SHP77 treated with DMSO at 0.1 percent for 48 hours (cell line): ENCODE measurements at regions not wholly inside any gene's neighbourhood (a gene's known extent, or its start where the extent isn't known, plus 50 kb on each side); places are given as distances from the start of the nearest gene placed in this dataset.
"Not testable (repeated sequence)": the region's sequence is repeated elsewhere in the genome, so short reads cannot be mapped to it uniquely, and the experiment has no call there.

Source experiments
- DNase-seq: peaks from one replicate; lab custom pipeline; 2025; lab: John Stamatoyannopoulos, UW

DNA sequence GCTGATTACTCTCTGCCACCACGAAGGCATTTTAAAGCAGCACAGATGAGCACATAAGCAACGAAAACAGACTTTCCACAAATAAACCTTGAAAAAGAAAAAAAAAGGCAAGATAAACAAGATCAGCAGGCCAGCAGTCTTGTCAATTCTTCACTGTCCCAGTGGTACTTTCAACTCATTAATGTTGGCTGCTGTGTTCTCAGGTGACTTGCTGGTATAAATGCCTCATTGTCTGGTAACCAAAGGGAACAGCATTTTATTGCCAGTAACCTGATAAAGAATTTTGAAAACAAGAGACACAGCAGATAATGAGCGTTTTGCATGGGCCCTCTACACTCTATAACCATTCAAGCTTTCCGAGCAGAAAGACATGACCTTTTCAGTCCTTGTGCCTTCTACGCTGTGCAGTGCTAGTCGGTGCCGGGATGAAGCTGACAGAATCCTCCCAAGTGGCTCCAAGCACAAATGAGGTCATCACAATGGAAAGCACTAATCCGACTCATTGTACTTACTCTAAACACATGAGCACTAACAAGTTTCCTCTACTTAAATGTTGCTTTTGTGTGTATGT, 242.9 kb upstream of the FRG1 start:
- not testable (repeated sequence) for DNase-seq

DNA sequence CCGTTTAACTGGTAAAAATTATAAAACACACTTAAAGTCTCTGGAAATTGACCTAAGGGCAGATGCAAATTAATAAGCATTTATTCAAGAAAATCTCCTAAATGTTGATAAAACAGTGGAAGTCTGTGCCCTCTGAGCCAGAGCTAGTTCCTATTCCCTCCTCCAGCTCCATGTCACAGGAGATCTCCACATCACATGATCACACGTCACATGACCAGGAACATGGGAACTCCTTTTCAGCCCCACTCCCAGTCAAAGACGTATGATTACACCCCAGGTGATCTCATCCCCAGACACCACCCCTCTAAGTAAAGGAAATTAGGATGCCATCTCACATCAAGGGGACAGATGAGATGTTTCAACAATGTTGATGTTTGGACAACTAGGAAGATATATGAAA, 237.7 kb upstream of the FRG1 start:
- DNase-seq = not testable (repeated sequence)

DNA sequence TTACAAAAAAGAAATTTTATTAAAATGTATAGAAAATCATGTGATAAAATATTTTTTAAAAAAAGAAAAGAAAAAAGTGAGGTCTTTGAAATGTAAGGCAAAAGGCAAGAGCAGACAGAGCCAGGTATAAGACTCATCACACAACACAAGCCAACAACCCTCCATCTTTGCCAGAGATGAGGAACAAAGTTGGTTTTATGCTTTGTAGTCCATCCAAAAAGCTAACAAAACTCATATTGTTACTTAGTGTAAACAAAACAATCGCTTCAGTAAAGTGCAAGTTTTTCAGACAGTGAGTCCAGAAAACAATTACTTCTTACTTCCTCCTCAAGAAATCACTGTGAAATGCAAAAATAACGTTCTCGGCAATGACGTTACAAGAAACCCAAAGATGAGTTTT, 233.9 kb upstream of the FRG1 start:
- not testable (repeated sequence) for DNase-seq

DNA sequence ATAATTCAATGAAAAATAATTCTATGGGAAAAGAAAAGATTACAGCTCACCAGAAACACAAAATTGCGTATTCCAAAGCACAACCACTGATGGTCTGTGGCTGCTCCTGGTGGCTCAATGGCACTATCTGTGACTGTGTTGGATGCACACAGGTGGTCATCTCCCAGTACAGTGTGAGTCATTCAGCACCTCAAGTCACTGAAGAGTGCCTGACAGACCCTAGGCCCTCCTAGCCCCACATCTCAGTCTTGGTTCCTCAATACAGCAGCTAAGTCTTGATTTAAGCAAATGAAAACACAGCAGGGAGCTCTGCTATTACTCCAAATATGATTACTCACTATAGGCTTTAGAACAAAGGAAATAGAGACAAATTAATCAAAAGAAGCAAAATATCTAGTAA, 233.4 kb upstream of the FRG1 start:
- not testable (repeated sequence) for DNase-seq

DNA sequence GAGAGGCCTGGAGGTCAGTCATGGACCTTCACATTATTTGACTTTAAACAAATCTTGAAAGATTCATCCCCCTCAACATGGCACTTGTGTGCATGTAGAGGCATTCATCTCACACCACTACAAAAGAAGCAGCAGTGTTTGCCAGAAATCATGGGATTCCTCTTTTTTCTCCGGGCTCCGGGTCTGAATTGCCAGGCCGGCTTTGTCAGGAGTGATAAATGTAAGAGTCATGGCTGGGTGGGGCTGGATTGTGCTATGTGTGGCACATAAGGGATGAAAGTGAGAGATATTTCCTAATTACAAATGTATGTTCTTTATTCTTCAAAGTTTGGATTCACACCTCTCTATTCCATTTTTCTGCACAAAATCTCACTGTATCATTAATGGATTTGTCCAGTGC, 228.7 kb upstream of the FRG1 start:
- not testable (repeated sequence) for DNase-seq

DNA sequence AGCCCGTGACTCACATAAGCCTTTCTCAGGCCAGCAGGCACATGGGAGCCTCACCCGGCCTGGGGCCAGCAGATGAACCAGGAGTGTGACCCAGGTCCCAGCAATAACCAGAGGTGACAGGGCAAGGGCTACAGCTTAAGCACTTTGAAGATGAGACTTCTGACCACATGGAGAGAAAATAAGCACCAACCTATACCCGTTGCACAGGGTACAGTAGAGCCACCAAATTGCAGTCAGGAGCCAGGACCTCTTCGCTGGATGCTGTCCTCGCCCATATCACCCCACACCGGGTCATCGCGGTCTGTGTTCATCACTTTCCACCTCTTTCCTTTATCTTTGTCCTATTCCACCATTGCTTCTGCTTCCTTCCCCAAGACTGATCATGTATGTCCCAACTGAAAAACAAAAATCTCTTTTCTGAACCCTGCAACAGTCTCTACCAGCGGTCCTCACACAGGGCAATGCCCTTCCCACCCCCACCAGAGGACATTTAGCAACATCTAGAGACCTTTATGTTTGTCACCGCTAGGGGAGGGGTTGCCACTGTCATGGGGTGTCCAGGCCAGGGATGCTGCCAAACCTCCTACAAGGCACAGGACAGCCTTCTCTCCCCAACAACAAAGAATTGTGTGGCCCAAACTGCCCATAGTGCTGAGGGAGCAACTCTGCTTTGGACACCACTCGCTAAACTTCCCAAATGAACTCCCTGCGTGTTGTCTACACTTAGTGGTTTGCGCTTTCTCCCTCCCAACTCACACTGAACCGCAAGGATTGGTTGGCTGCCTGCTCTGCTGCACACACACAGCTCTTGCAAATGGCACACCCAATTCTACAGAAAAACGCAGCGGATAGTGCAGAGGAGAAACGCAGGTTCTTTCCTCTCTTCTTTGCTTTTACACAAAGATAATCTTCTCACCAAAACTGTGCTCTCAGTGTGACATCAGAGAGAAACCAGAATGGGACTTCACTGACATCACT, 219.4 kb upstream of the FRG1 start:
- DNase-seq = peak; percentile 2

DNA sequence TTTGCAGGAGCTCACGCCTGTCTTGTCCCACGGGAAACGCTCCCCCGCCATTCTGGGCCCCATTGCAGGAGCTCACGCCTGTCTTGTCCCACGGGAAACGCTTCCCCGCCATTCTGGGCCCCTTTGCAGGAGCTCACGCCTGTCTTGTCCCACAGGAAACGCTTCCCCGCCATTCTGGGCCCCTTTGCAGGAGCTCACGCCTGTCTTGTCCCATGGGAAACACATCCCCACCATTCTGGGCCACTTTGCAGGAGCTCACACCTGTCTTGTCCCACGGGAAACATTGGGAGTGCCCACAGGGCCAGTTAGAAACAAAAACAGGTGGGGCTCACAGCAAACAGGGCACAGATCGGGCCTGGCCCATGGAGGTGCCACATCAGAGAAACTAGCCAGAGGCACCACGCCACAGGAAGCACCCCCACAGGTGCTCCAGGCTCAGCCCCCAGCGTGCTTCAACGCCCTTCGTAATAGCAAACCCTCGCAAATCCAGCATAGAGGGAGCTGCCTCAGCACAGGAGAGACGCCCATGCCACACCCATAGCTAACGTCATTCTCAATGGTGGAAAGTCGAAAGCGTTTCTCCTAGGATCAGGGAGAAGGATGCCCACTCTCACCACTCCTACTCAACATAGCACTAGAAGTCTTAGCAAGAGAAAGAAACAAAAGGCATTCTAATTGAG, 218.2 kb upstream of the FRG1 start:
- peak; percentile 69 for DNase-seq

DNA sequence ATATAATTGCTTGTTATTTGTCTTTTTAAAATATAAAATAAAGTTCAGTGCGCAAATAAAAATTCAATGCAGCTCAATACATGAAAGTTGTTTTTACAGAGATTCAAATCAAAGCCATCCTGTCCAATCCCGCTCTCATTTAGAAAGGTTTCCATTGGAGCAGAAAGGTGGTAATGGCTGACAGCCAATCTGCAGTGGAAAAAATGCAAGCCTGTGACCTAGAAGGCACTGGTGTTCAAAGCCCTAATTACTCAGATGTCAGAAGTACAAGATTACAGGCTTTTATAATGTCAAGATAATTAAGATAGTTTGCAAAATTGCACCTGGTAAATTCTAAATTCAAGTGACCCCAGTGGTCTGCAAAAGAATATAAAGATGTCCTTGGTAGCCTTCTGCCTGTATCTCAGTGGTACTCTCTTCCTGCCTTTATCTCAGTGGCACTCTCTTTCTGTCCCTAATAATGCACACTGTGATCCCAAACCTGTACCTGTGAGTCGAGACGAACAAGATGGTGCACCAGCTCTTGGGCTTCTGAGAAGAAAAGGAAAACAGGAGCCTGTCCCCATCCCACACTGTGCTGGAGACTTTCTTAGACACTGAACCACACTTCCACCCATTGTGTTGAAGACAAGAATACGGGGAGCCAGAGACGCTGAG, 212.6 kb upstream of the FRG1 start:
- not testable (repeated sequence) for DNase-seq

DNA sequence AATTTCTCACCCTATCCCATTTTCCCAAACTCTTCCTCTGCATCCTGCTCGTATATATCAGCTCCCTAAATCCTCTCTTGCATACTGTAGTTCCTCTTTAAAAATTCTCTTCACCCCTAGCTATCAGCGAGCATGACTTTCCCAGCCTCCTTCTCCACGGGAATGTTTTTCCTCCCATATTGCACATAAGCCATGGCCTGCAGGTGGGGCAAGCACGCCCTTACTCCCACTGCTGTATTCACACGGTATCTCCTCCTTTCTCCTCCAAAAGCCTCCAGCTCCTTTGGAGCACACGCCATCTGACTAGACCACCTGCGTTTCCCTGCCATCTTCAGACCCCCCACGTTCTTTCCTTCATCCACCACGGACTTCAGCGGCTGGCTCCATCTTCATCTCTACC, 208.7 kb upstream of the FRG1 start:
- DNase-seq = not testable (repeated sequence)

DNA sequence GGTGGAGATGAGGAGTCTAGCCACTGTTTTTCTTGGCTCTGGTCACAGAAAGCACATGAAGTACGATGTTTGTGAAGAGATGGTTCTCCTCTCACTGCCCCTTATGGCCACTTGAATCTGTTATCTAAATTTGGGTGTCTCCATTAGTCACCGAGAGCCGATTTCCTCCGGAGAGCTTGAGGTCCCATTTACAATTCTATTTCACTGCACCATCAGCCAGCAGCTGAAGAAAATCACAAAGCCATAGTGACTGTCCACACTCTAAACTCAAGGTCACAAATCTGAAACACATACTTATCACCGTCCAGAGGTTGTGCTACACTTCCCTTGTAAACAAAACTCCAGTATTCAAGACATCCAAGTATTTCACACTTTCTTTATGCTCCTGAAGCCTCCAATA, 207.2 kb upstream of the FRG1 start:
- DNase-seq = not testable (repeated sequence)

DNA sequence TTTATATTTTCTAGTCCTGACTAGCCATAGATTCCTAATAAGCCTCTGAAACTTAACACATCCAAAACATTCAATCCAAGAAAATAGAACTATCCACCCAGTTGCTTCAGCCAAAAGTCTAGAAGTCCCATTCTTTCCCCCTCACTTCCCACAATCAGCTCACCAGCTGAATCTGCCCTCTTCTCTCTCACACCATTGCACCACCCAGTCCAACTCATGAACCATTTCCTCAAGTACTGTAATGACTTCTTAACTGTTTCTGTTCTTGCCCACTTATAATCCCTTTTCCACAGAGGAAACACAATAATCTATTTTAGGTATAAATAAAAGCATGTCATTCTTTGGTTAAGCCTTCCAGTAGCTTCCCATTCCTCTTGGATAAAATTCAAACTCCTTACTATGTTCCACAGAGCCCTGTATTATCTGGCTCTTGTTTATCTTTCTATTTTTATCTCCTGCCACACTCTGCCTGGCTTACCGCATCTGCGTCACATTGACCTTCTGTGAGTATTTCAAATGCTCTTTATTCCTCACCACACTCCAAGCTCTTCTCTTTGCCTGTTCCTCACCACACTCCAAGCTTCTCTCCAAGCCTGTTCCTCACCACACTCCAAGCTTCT, 205.9 kb upstream of the FRG1 start:
- DNase-seq = peak; percentile 40

DNA sequence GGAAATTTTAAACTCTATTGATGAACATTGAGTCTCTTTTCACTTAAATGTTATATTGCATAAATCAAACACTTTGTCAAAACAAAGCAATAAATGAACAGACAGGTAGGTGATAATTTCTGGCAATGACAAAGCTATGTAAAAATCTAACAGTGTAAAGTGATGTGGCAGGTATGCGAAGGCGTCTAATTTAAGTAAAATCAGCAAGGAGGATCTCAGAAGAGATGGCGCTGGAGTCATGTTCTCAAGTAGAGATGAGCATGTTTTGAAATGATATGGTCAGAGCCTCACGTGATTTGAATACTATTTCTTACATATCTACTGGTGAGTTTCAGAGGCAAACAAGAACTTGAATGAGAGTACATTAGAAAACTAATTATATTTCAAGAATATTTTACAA, 204.0 kb upstream of the FRG1 start:
- DNase-seq = not testable (repeated sequence)

DNA sequence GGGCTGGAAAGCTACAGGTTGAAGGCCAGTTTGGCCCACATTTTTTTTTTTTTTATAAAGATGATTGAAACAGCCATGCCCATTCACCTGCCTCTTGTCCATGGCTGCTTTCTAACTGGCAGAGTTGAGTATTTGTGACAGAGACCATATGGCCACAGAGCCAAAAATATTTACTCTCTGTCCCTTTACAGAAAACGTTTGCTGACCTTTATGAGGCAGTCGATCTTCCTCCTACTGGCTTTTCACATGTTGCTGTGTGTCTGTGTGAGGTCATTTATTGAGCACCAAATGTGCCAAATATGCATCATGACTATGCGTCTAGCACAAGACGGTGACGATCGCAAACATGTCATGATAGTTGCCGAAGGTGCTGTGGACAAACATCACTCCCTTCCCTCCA, 200.6 kb upstream of the FRG1 start:
- not testable (repeated sequence) for DNase-seq

DNA sequence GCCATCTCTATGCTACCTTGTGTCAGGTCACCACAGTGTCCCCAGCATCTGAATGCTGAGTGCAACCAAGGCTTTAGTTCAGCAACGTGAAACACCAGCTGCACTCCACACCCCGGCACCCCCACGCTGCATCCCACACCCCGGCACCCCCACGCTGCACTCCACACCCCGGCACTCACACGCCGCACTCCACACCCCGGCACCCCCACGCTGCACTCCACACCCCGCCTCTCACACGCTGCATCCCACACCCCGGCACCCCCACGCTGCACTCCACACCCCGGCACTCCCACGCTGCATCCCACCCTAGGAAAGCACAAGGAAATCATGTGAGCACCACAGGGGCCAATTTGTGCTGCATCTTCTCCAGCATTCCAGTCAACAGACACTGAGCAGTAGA, 199.8 kb upstream of the FRG1 start:
- DNase-seq = no peak

DNA sequence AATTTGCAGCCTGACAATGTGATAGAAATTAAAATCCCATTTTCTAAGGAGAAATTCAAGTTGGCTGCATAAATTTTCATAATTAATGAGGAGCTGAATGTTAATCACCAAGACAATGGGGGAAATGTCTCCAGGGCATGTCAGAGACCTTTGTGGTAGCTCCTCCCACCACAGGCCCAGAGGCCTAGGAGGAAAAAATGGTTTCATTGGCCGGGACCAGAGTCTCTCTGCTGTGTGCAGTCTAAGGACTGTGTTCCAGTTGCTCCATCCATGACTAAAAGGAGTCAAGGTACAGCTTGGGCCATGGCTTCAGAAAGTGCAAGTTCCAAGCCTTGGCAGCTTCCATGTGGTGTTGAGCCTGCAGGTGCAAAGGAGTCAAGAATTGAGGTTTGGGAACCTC, 187.6 kb upstream of the FRG1 start:
- DNase-seq = not testable (repeated sequence)

DNA sequence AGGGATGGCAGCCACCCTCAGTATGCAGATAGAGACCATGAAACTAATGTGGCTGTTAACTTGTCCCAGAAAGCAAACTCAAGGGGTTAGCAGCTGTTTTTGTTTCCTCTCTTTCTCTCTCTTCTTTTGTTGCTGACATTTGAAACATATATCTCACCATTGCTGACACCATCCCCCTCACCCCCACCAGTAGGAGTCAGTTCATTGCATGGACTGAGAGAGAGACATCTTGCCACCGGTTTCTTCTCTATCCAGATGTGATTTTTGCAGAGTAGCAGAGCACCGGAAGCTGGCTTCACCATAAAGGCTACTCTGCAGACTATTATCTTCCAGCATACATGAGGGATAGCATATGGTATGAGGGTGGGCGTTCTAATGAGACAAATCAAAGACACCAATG, 177.1 kb upstream of the FRG1 start:
- DNase-seq = no peak

DNA sequence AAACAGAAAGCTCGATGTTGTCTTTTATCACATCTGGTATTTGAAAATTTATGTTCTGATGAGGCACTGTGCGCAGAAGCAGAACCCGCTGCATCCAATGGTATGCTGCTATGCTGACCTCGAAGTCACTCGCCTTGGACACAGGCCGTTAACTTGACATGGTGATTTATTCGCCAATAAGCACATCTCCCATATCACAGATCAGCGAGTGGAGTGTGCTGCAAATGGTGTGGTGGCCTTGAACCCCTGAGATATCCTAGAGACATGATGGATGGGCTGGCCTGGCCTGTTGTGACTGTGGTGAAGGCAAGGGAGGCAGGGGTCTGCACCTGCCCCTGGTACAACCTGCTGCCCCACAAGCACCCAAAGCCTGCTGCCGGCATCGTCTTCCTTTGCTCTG, 175.4 kb upstream of the FRG1 start:
- DNase-seq = no peak

DNA sequence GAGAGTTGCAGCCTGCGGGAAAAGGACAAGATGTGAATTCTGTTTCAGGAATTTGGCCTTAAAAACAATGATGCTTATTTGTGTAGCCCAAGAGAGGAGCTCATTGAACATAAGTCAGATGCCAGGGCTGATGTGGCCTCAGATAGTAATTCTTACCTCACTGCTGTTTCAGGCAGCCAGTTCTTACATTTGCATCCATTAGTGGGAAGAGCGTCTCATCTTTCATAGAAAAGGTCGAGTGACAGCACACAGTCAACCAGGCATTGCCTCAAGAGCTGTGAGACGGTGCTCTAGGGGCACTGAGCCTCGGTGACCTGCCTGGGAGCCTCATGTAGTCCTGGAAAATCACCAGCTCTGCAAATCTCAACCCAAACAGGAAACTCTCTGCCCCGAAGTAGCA, 174.9 kb upstream of the FRG1 start:
- DNase-seq = no peak

DNA sequence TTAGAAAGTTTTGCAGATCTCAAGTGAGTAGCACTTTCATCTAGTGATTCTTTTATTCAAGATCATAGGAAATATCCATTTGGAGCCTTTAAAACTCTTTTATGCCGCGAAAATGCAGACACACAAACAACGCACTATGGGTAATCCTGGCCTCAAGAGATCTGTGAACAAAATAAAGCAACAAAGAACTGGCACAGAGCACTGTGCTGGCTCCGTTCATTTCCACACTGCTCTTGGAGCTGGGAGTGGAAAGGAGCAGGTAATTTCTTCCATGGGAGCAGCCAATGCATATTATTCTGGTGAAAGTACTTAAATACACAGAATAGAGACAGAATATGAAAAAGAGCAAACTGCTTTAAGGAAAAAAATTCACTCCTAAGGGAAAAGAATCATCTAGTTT, 172.7 kb upstream of the FRG1 start:
- DNase-seq = no peak

DNA sequence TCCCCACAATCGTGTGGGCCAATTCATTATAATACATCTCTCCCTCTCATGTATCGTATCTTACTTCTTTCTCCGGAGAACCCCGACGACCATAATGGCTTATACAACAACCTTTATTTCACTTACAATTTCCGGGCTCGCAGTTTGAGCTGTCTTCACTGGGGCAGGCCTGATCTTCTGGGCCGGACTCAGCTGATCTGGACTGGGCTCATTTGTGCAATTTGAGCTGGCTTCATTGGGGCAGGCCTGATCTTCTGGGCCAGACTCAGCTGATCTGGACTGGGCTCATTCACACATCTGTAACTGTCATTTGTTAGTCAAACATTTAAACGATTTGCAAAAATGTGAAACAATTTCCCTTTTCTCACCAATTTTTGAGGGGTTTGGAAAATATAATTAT, 171.5 kb upstream of the FRG1 start:
- DNase-seq = no peak

DNA sequence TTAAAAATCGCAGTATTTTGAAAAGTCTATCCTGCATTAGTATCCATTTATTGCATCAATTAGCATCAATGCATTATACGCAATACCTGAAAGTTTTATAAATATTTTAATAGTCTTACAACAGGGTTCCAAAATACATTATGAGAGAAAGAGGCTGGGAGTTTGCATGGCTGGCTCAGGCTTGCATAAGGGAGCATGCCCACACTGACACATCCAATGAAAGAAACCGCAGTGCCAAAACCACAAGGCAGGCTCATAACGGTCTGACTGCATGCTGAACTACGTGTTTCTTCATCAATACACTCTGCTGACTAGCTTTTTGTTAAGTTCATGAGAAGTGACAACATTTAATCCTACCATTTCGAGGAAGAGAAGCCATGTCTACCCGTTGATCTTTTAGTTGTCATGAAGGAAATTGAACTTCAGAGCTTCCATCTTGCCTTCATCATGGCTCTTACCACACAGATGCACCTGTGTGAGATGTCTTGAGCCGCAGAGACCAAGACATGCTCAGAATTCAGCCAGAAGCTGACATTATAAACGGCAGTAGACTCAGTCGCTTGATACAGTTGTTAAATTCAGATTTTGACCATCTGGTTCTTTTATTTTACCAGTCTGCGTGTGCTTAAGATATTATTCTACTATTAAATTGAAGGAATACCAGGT, 168.8 kb upstream of the FRG1 start:
- DNase-seq = no peak
